Dermis blood vessel endothelial cell (primary cell): ENCODE measurements at regions not wholly inside any gene's neighbourhood (a gene's known extent, or its start where the extent isn't known, plus 50 kb on each side); places are given as distances from the start of the nearest gene placed in this dataset.

ENCODE experiments used
- DNase-seq: peaks from one replicate; pipeline ENCODE4 v3.0.0; 2010

DNA sequence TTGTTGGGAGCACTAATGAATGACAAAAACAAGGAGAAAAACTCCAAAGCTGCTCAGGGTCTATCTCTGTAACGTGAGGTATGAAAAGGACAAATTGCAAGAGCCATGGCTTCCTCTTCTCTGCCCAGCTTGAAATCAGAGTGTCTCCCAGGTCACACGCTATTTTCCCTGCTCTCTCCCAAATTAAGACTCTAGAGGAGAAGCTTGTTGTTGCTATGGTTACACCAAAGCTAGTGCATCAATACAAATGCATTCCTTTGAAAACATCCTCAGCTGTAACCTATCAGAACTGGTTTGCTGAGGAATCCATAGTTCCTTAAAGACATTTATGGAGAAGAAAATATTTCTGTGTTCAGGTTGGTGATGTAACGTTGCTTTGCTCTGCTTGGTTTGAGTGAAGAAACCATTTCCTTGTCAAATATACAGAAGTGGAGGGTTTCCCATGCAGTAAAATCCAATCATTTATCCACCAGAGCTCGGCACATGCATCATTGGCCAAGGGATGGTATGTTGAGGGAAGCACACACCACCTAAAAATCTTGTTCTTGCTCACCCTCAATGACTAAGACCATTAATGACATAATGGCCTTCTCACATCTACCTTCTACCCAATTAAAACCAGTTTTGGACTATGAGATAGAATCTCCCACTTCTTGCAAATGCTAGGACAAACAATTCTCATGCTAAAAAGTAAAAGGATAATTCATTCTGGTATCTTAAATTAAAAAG lies 2135.6 kb upstream of the CELF4 start:
- DNase-seq: no peak

DNA sequence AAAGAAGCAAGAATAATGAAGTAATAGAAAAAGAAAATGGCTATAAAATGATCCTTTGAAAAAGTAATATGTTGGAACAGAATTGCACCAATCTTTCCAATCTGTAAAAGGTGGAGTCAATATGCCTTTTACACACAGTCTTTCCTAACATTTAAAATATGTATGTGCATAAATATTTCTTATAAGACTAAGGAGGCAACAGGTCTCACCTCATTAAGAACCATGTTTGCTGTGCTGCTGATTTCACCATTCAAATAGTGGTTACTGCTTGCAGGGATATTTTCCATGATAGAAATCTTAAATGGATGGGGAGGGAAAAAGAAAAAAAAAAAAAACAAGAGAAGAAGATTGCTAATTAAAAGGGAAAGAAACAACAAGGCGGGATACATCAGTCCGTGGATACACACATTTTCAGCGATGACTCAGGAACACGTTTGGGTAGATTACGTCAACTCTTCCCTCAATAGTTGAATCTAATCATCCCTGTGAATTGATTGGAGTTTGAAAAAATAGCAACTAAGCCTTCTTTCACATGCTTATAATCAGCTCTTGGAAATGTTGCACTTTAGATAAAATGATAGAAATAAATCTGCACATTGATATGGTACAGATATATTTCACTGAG lies 2133.9 kb upstream of the CELF4 start:
- DNase-seq: no peak

DNA sequence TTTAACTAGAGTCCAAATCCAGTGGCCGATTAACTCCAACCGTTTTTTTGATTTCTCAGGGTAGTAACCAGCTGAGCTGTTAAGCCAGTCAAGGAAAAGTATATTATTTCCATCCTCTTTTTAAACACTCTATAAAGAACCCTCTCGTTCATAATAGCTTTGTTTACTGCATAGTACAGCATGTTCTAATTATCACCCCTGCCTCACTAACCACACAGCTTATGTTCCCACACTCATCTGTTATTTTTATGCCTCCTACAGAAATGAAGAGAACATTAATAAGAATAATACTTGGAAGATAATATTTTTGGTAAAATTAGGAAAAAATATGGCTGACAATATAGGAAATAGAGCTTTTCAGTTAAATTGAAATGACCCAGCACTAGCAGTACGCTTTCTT lies 2132.8 kb upstream of the CELF4 start:
- DNase-seq: no peak

DNA sequence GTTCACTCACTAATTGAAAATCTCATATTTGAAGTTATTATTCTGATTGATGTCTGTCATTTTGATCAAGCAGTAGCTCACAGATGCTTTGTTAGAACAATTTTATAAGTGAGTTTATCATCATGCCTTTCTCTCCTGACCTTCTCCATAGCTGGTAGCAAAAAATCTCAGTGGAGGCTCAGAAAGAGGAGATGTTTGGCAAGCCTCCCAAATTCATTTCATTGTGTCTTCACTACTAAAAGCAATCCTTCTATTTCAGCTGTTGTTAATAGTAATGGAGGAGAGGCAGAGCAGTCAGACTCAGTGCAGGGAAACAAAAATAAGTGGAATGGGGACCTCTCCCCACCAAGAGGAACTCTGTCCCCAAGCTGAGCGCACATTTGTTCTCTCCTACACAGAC lies 2127.8 kb upstream of the CELF4 start:
- DNase-seq: no peak

DNA sequence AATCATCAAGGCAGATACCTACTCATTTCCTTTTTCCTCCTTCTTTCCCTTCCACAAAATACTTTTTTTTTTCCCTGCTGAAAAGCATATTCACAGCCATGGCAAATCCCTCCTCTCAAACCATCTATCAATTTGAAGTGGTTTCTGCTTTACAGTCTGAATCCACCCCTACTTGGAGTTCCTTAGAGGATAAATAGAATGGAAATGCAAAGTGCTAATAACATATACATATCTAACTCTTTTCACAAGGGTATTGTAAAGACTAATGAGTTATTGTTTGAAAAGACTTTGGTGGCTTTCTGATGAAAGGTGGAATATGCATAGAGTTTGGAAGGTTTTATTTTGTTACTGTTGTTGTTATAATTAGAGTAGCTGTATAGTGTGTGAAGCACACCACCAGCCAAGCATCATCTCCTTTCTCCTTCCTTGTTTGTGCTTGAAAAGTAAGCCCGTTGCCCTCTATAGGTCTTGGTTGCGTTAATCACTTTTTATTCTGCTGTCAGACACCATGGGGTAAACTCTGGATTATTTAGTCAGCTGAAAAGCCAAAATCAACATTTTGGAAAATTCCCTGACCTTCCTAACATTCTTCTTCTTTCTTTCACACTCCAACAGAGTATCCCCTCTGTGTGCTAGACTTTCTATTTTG lies 2126.9 kb upstream of the CELF4 start:
- no peak for DNase-seq

DNA sequence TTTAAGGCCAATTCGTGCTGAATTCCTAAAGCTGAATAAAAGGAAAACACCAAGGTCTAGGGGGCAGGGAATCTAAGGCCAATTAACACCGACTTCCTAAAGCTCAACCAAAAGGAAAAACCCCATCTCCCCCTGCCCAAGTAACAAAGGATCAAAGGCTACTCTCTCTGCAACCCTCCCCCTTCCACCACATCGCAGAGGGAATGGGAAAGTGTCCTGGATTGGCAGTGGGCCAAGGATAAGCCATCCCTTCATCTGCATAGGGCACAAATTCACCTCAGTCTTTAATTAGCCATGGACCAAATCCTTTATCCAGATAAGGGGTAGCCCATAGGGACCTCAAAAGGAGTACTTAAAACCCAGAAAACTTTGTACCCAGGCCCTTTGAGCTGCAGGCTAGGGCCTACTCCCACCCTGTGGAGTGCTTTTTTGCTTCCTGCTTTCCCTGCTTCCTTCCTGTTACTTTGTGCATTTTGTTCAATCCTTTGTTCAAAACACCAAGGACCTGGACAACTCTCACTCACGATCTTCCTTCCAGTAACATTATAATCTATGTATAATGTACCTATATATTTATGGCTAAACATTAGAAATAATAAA lies 2119.8 kb upstream of the CELF4 start:
- DNase-seq: no peak

DNA sequence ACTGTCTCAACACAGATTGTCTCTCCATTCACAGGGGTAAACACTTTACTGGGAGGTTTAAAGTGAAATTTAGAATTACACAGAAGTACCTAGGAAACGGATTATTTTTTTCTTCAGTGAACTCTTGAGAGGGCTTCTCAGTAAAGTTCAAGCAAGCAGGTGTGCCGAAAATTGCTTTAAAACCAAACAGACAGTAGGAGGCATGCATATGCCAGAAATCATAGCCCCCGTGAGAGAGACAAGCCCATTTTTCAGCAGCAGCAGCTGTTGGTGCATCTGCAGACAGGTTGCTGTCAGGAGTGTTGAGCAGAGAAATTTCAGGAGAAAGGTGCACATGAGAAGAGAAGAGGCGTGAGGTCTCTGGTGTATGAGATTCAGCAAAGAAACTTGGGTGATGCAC lies 2115.5 kb upstream of the CELF4 start:
- no peak for DNase-seq

DNA sequence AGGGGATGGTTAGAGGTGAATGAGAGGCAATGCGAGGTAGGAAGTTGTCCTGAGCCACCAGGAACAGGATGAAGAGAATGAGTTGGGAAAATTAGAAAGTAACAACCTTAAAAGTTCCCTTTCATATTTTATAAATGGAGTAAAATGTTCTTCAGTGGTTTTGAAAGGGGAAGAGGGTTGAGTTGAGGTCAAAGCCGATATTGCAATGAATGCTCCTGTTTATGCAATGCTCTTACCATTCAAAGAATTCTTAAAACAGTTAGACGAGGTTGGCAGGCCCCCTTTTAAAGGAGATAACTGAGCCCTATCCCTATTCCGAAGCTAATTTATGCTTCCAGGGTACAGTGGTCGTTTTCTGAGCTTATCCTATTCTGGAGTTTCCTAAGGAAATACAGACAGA lies 2110.3 kb upstream of the CELF4 start:
- no peak for DNase-seq

DNA sequence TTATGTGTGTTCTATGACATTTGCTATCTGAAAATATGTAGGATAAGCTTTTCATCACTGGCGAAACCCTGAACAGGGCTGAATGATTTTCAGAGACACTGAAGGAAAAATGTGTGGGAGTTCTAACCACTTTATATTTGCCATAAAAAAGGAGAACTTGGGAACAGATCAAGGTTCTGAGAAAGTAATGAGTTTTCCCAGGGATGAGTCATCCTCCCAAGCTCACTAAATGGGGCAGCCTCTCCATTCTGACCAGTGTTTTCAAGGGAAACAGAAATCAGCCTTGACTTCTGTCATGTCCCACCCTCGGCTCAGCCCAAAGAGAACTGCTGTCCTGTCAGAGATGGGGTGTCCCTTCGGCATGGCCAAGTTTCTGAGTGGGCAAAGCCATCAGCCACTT lies 2109.8 kb upstream of the CELF4 start:
- DNase-seq: peak; percentile 11

DNA sequence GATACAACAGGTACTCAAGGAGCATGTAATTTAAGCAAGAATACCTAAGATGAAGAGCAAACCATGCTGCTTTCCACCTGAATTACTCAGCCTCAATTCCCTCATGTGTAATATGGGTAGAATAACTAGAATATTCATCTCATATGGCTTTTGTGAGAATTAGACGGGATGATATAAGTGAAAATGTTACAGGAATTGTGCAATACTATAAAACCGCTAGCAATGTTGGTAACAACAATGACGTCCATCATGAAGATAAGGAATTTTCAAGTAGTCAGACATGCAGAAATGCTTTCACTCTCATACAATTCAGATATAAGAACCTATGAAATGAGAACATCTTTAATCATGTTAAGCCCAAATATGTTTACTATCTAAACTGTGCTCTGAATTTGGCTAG lies 2106.6 kb upstream of the CELF4 start:
- no peak for DNase-seq

DNA sequence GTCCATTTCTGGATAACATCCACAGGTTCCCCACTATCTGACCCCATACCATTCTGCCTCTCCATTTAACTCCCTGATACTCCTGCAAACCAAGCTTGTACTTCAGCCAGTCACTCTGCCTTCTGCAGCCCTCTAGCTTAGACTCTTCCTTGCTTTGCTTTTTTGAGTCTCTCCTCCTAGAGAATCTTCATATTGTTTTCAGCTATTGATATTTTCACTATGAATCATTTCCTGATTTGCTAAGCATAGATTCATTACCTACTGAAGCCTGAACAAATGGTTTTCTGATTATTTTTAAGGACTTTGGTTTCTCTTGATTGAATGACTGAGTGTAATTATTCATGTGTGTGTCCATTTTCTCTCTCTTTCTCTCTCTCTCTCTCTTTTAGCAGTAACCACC lies 2102.3 kb upstream of the CELF4 start:
- DNase-seq: peak; percentile 43

DNA sequence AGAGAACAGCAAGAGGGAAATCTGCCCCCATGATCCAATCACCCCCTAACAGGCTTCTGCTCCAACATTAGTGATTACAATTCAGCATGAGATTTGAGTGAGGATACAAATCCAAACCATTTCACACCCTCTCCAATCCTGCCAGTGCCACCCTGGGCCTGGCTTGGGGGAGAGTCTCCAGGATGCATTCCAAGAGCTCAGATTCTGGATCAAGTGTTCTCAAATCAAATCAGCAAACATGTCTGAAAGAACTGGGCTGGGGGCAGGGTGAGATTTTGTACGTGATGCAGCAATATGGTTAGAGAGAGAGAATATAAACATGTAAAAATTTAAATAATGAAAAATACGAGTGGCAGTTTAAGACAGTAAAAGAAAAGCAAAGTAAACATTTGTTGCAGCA lies 2100.9 kb upstream of the CELF4 start:
- no peak for DNase-seq

DNA sequence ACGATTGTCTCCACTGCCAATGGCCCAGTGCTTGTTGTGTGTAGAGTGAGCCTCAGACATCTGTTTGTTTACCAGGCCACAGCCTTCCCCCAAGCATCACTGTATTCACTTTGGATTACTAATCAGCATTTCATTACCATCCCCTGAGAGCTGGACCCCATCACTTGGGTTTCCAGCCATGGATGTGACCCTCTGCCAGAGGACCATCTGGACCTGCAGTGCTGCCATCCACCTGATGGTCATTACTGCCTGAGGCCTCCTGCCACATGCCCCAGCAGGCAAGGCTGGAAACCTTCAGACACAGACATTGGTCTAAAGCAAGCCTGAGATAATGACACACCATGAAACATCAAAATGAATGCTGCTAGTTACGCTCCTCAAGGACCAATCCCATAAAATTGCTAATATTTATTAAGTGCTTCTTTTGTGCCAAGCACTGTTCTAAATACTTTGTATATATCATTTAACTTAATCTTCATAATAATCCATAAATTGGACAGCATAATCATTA lies 2096.3 kb upstream of the CELF4 start:
- no peak for DNase-seq

DNA sequence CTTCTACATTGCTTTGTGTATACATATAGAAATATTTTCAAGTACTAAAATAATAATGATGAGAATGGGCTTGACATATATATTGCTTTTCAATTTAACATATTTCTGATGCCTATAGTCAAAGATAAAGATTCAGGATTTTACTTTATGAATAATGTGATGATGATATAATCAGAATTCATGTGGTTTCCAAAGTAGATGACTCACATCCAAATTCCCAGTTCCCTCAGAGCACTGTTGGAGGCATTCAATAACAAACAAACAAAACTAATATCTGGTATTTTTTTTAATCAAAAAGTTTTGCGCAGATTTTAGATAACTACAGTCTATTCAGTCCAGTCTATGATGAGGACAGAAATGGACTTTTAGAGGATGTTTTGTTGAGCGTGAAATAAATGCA lies 2094.5 kb upstream of the CELF4 start:
- DNase-seq: no peak

DNA sequence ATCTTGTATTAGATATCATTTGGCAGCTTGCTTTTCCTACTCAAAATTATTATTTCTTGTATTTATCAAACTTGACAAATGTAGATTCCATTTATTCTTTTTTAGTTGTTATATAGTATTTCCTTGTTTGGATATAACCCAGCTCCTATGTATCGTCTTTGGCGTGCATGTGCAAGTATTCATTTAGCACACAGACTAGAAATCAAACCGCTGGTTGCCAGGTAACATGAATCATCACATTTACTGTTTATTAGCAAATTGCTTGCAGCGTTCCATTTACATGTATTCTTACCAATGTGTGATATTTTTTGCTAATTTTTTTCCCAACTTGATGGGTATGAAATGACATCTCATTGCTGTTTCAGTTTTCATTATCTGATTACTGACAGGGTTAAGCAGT lies 2089.7 kb upstream of the CELF4 start:
- no peak for DNase-seq

DNA sequence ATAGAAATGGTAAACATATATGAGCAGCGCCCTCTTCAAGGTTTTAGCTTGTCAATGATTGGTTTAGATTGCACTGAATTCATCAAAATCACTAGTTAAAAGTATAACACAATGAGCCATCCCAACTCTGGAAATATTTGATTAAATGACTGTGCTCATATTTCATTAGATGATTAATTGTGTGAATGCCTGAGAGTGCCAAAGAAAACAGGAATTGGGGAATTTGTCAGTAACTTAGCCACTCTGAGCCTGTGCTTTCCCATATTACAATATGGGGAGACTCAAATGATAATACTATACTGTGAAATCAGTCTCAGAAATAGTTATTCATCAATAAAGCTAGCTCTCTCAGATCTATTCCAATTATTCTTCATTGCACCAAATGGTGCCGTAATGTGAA lies 2087.6 kb upstream of the CELF4 start:
- DNase-seq: no peak

DNA sequence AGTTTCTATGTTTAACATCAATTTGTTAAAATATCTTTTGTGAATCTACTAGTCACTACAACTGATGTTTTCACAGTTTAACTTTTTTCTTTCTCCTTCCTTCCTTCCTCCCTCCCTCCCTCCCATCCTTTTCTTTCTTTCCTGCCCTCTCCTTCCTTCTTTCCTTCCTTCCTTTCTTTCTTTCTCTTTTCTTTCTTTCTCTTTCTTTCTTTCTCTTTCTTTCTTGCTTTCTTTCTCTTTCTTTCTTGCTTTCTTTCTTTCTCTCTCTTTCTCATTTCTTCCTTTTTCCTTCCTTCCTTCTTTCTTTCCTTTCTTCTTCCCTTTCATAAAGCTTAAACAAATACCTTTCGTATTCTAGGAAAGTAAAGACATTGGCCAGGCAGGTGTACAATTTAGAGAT lies 2083.0 kb upstream of the CELF4 start:
- DNase-seq: no peak

DNA sequence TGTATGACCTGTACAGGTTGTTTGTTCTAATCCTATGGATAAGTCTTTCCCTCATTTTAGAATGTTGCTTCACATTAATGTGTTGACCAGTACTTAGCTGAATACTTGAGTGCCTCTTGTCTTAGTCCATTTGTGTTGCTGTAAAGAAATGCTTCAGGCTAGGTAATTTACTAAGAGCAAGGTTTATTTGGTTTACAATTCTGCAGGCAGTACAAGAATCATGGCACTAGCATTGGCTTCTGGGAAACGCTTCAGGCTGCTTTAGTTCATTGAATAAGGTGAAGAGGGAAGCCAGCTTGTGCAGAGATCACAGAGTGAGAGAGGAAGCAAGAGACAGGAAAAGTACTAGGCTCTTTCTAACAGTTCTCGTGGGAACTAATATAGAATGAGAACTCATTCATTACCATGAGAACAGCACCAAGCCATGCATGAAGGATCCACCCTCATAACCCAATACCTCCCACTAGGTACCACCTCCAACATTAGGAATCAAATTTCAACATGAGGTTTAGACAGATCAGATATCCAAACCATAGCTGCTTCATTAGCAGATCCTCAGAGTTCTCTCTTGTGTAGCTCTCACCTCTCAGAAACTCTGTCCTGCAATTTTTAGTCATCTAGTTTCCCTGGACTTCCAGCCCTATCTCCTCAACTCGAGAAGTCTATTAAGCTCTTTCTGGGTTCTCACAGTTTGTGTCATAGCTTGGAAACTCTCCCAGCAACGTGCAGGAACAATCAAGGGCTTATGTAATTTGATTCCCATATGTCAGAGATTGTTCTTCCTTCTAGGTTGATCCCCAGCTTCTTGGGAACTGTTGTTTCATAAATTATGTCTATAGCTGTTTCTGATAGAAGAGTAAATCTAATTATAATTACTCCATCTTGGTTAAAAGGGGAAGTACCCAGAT lies 2082.3 kb upstream of the CELF4 start:
- DNase-seq: peak; percentile 68

DNA sequence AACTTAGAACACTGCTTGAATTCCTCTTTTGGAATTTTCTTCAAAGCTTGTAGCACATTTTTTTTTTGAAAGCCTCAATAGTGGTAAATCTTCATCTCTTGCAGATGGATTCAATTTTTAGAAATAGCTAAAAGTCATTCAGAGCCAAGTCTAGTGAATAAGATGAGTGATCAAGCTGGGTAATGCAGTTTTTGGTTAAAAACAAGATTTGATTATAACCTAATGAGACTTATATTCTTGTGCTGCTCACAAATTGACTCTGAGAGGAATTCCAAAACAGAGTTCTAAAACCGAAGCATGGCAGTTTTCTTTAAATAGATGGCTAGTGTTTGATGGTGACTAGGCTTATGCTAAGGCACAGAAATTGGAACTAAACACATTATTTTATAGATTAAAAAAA lies 2072.6 kb upstream of the CELF4 start:
- no peak for DNase-seq

DNA sequence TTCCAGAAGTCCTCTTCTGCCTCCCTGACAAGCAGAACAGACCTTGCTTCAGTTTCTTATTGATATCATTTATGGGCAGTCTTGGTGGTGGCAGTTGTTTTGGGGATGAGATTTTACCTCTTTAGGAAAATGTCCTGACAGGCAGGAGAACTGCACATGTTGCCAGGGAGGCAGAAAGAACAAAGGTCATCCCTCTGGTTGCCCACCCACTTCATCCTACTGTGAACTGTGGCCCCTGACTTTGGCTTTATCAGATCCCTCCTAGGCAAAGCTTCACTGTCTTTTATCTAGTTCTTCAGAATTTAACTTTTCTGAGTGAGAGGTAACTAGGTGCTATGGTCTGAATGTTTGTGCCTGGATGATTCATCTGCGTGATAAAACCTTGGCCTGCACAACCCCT lies 2071.3 kb upstream of the CELF4 start:
- no peak for DNase-seq

DNA sequence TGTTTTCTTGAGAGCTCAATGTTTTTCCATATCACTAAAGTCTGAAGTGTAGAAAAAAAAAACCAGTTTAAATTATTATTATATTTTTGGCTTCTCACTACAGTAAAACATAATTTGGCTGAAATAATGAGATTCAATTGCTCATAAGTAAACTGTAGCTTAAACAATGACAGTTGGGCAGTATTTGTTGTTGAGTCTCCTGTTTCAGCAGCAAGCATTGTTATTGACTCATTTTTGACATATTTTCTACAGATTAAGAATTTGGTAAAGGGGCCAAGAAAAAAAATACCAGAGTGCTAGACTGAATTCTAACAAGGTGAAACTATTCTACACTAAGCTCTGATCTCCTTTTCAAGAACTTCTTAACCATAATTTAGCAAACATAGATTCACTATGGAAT lies 2070.4 kb upstream of the CELF4 start:
- no peak for DNase-seq

DNA sequence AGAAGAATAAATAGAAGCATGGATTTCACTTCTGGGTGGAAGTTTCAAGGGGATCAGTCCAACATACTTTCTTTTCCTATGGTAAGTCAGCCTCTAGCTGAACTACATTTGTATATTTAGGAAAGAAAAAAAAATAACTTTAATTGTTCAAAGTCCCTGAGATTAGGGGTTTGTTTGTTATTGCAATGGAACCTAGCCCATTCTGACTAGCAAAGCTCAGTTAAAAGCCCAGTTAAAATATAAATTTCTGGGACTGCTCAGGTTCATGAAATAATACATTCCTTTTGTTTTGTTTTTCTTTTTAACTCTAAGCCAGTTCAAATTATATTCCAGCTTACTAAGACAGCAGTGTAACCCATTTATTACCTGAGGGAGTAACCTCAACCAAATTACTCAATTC lies 2069.6 kb upstream of the CELF4 start:
- no peak for DNase-seq

DNA sequence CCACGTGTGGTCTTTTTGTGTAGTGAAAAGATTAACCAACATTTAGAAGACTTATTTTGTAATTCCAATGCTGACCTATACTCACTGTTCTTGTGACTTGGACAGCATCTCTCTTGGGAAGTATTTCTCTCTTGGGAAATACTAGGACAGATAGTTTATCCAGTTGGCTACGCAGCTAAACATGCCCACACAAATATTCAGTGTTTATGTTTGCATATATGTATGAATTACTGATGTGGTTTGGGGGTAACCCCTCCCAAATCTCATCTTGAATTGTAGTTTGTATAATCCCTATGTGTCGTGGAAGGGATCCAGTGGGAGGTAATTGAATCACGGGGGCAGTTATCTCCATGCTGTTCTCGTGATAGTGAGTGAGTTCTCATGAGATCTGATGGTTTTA lies 2062.3 kb upstream of the CELF4 start:
- DNase-seq: no peak
